ENCODE measurements at regions not wholly inside any gene's neighbourhood (a gene's known extent, or its start where the extent isn't known, plus 50 kb on each side); places are given as distances from the start of the nearest gene placed in this dataset.

- DNase-seq: no peak
Observed at GRCh38 chr1:4093856-4094565, 193.9 kb upstream of the C1orf174 start.

- no peak for DNase-seq
Observed at GRCh38 chr1:4095433-4095971, 195.4 kb upstream of the C1orf174 start.

GRCh38 chr1:4101459-4102161, 201.5 kb upstream of the C1orf174 start:
- no peak for DNase-seq

- no peak for DNase-seq
Observed at GRCh38 chr1:4105300-4105880, 205.3 kb upstream of the C1orf174 start.

- no peak for DNase-seq
Observed at GRCh38 chr1:4106731-4107130, 206.7 kb upstream of the C1orf174 start.

- DNase-seq: no peak
Observed at GRCh38 chr1:4107291-4107690, 207.2 kb upstream of the C1orf174 start.

- no peak for DNase-seq
Observed at GRCh38 chr1:4108331-4108730, 208.3 kb upstream of the C1orf174 start.

- DNase-seq: no peak
Observed at GRCh38 chr1:4108758-4109627, 208.9 kb upstream of the C1orf174 start.

GRCh38 chr1:4109628-4109940, 209.5 kb upstream of the C1orf174 start:
- no peak for DNase-seq

- no peak for DNase-seq
Observed at GRCh38 chr1:4110888-4111287, 210.8 kb upstream of the C1orf174 start.

- DNase-seq: no peak
Observed at GRCh38 chr1:4113897-4114296, 213.8 kb upstream of the C1orf174 start.

- DNase-seq: no peak
Observed at GRCh38 chr1:4115191-4115900, 215.3 kb upstream of the C1orf174 start.

GRCh38 chr1:4117196-4117595, 217.1 kb upstream of the C1orf174 start:
- DNase-seq: no peak

- DNase-seq: no peak
Observed at GRCh38 chr1:4118746-4119515, 218.9 kb upstream of the C1orf174 start.

- DNase-seq: no peak
Observed at GRCh38 chr1:4119516-4120220, 219.6 kb upstream of the C1orf174 start.

- DNase-seq: no peak
Observed at GRCh38 chr1:4120557-4121292, 220.7 kb upstream of the C1orf174 start.

- no peak for DNase-seq
Observed at GRCh38 chr1:4121293-4121684, 221.2 kb upstream of the C1orf174 start.

- DNase-seq: no peak
Observed at GRCh38 chr1:4121834-4122512, 221.9 kb upstream of the C1orf174 start.

- no peak for DNase-seq
Observed at GRCh38 chr1:4122513-4123160, 222.6 kb upstream of the C1orf174 start.

Measured in DMS53 (cell line).